CD4-positive, alpha-beta T cell (primary cell): ENCODE measurements at regions not wholly inside any gene's neighbourhood (a gene's known extent, or its start where the extent isn't known, plus 50 kb on each side); places are given as distances from the start of the nearest gene placed in this dataset.

Source experiments
- ATAC-seq: fragments of 200-7000 bp; cut with Tn5 transposase; one replicate; pipeline ENCODE4 v1.10.0; 2022; ENCODE audit warnings: mild to moderate bottlenecking; ENCODE audit not compliant: poor library complexity
- CTCF ChIA-PET: fragments of 350-600 bp; sonication (Branson Sonifier 250); formaldehyde crosslinking; loops from one replicate; lab custom pipeline; 2021; ENCODE audit warnings: antibody characterized with exemption, inconsistent platforms; lab: Charles Lee
- POLR2A ChIA-PET: fragments of 350-600 bp; sonication (Branson Sonifier 250); formaldehyde crosslinking; loops from one replicate; lab custom pipeline; 2021; ENCODE audit warnings: antibody characterized with exemption, inconsistent platforms; lab: Charles Lee
- DNase-seq, 14 experiments: peaks; one replicate each; pipeline ENCODE4 v3.0.0-alpha.2; 2013 to 2020; ENCODE audit warnings: mixed read lengths in 2 of 14
- H3K27ac ChIP-seq, 2 donors: one replicate each; pipeline versions ENCODE4 v1.5.1 to v1.7.0; 2013; ENCODE audit warnings: low read length in 2 of 2, low read depth in 1 of 2, mild to moderate bottlenecking in 1 of 2
- H3K27me3 ChIP-seq, 2 experiments: 1 replicate in 1 of 2; 2 replicates in 1 of 2; pipeline versions ENCODE4 v1.6.1 to v1.7.0; 2013; ENCODE audit warnings: low read length in 2 of 2, control low read depth in 1 of 2, mild to moderate bottlenecking in 1 of 2, moderate library complexity in 1 of 2; ENCODE audit not compliant: insufficient read depth in 2 of 2, control insufficient read depth in 1 of 2
- H3K36me3 ChIP-seq: one replicate; pipeline ENCODE4 v1.6.1; 2013; ENCODE audit warnings: low read length, control low read depth; ENCODE audit not compliant: insufficient read depth
- H3K4me1 ChIP-seq: one replicate; pipeline ENCODE4 v1.6.1; 2013; ENCODE audit warnings: low read length, control low read depth; ENCODE audit not compliant: insufficient read depth
- H3K4me3 ChIP-seq: one replicate; pipeline ENCODE4 v1.5.1; 2013; ENCODE audit warnings: mild to moderate bottlenecking, low read length, moderate library complexity
- H3K9me3 ChIP-seq, 2 experiments: 1 replicate in 1 of 2; 2 replicates in 1 of 2; pipeline versions ENCODE4 v1.6.1 to v1.7.0; 2013; ENCODE audit warnings: low read length in 2 of 2, mild to moderate bottlenecking in 2 of 2, control low read depth in 1 of 2, moderate library complexity in 1 of 2; ENCODE audit not compliant: control insufficient read depth in 1 of 2, insufficient read depth in 1 of 2
- H3K27ac Mint-ChIP-seq: one replicate; pipeline ENCODE4 v1.8.0; 2020; ENCODE audit warnings: mixed read lengths
- H3K27me3 Mint-ChIP-seq: one replicate; pipeline ENCODE4 v1.8.0; 2021; ENCODE audit warnings: mixed read lengths
- H3K36me3 Mint-ChIP-seq: one replicate; pipeline ENCODE4 v1.8.0; 2021; ENCODE audit warnings: low read depth, mixed read lengths
- H3K4me1 Mint-ChIP-seq: one replicate; pipeline ENCODE4 v1.8.0; 2021; ENCODE audit warnings: low read depth, mixed read lengths
- H3K4me3 Mint-ChIP-seq: one replicate; pipeline ENCODE4 v1.8.0; 2020; ENCODE audit warnings: mild to moderate bottlenecking, mixed read lengths
- H3K9me3 Mint-ChIP-seq: one replicate; pipeline ENCODE4 v1.8.0; 2020; ENCODE audit warnings: mixed read lengths
- CTCF ChIP-seq: fragments of 200-600 bp; IDR thresholded peaks from one replicate; pipeline ENCODE4 v1.8.0; 2022; ENCODE audit warnings: antibody characterized with exemption, mild to moderate bottlenecking
- intact Hi-C, 2 experiments: fragments of 100-400 bp; cut with DNase I in 1 of 2; cut with micrococcal nuclease in 1 of 2; formaldehyde crosslinking; loops; one replicate each; pipeline versions ENCODE4 v1.15.1 to v1.9.0; 2023 to 2025; cut with DNase I, micrococcal nuclease

- no peak overlapping the region for H3K27ac Mint-ChIP-seq
- Histone ChIP-seq H3K27me3 (no peaks in the 10 kb centered on the region), H3K4me3 (no peak overlapping the region), H3K27ac (no peak overlapping the region), H3K9me3 (peaks cover 9 to 13% of the 10 kb centered on the region in 2 experiments), H3K4me1 (no peaks in the 10 kb centered on the region), H3K36me3 (no peaks in the 10 kb centered on the region)
- POLR2A ChIA-PET = no interaction called here
- peaks cover 23% of the 10 kb centered on the region for H3K27me3 Mint-ChIP-seq
- H3K4me3 Mint-ChIP-seq = no peak overlapping the region
- H3K36me3 Mint-ChIP-seq = no peaks in the 10 kb centered on the region
- DNase-seq (no peak), ATAC-seq (no peak)
- CTCF ChIA-PET = no interaction called here
- H3K4me1 Mint-ChIP-seq = no peaks in the 10 kb centered on the region
- TF ChIP-seq CTCF = no peak
- peaks cover 21% of the 10 kb centered on the region for H3K9me3 Mint-ChIP-seq
- intact Hi-C loops = no loop called here
Observed at GRCh38 chr1:34306568-34306967, 129.9 kb downstream of the C1orf94 start.

GRCh38 chr1:34312359-34312758 is 135.7 kb downstream of the C1orf94 start:
- no peaks in the 10 kb centered on the region for H3K36me3 Mint-ChIP-seq
- ChIA-PET CTCF (no interaction called here), POLR2A (no interaction called here)
- intact Hi-C loops = no loop called here
- DNase-seq = no peak
- no peak overlapping the region for H3K27ac Mint-ChIP-seq
- H3K27me3 ChIP-seq = no peaks in the 10 kb centered on the region
- no peak for ATAC-seq
- H3K9me3 Mint-ChIP-seq = peaks cover 23% of the 10 kb centered on the region
- H3K4me3 ChIP-seq = no peak overlapping the region
- TF ChIP-seq CTCF = no peak
- no peak overlapping the region for H3K4me3 Mint-ChIP-seq
- peaks cover 6% of the 10 kb centered on the region for H3K27me3 Mint-ChIP-seq
- no peaks in the 10 kb centered on the region for H3K4me1 Mint-ChIP-seq
- no peaks in the 10 kb centered on the region for H3K4me1 ChIP-seq
- no peak overlapping the region for H3K27ac ChIP-seq
- peaks cover 8% of the 10 kb centered on the region in 2 experiments for H3K9me3 ChIP-seq
- H3K36me3 ChIP-seq = no peaks in the 10 kb centered on the region

- peaks cover 8% of the 10 kb centered on the region in 2 experiments for H3K9me3 ChIP-seq
- CTCF ChIA-PET = no interaction called here
- Mint-ChIP-seq H3K4me3 (no peak overlapping the region), H3K36me3 (no peaks in the 10 kb centered on the region), H3K27ac (no peak overlapping the region), H3K4me1 (no peaks in the 10 kb centered on the region), H3K9me3 (peaks cover 13% of the 10 kb centered on the region), H3K27me3 (no peaks in the 10 kb centered on the region)
- H3K27ac ChIP-seq = no peak overlapping the region
- TF ChIP-seq CTCF = no peak
- no peak for DNase-seq
- intact Hi-C loops = no loop called here
- no peak for ATAC-seq
- no peak overlapping the region for H3K4me3 ChIP-seq
- H3K36me3 ChIP-seq = no peaks in the 10 kb centered on the region
- no peaks in the 10 kb centered on the region for H3K27me3 ChIP-seq
- POLR2A ChIA-PET = no interaction called here
- H3K4me1 ChIP-seq = no peaks in the 10 kb centered on the region
Observed at GRCh38 chr1:34315974-34316373, 139.3 kb downstream of the C1orf94 start.
